GM19452 (cell line): ENCODE measurements at regions not wholly inside any gene's neighbourhood (a gene's known extent, or its start where the extent isn't known, plus 50 kb on each side); places are given as distances from the start of the nearest gene placed in this dataset.

Experiments used
- ATAC-seq: cut with Tn5 transposase; IDR thresholded peaks from one replicate; pipeline ENCODE4 v1.9.1; 2021; ENCODE audit not compliant: unreplicated experiment

- no peak for ATAC-seq
Observed at GRCh38 chr4:74878323-74878722, 54.6 kb upstream of the PARM1 start.

GRCh38 chr4:74875451-74875850, 57.5 kb upstream of the PARM1 start:
- no peak for ATAC-seq

GRCh38 chr4:74874753-74875367, 58.1 kb upstream of the PARM1 start:
- peak; percentile 42 for ATAC-seq

- ATAC-seq = peak; percentile 91
Observed at GRCh38 chr4:74873545-74874301, 59.2 kb upstream of the PARM1 start.

- ATAC-seq = no peak
Observed at GRCh38 chr4:74858921-74859562, 64.7 kb upstream of the BTC start.

GRCh38 chr4:74855879-74856278, 61.6 kb upstream of the BTC start:
- no peak for ATAC-seq

GRCh38 chr4:74848774-74849173, 54.5 kb upstream of the BTC start:
- no peak for ATAC-seq

GRCh38 chr4:74845834-74846233, 51.5 kb upstream of the BTC start:
- ATAC-seq = no peak
